OCI-LY1 (cell line): ENCODE measurements at regions not wholly inside any gene's neighbourhood (a gene's known extent, or its start where the extent isn't known, plus 50 kb on each side); places are given as distances from the start of the nearest gene placed in this dataset.

Source experiments
- H2AFZ ChIP-seq: fragments of 200-600 bp; sonication (generic), shearing (Covaris generic); 2 replicates; pipeline ENCODE4 v1.6.0; 2014; ENCODE audit warnings: antibody characterized with exemption, mild to moderate bottlenecking, low read length
- H3F3A ChIP-seq: fragments of 200-600 bp; sonication (generic), shearing (Covaris generic); 2 replicates; pipeline ENCODE4 v1.6.0; 2014; ENCODE audit warnings: mild to moderate bottlenecking, antibody characterized with exemption, low read length, moderate library complexity; ENCODE audit not compliant: insufficient read depth
- H3K27ac ChIP-seq: fragments of 200-600 bp; sonication (generic); 2 replicates; pipeline ENCODE4 v1.5.1; 2014; ENCODE audit warnings: low read length, mixed run types, mild to moderate bottlenecking, low read depth; ENCODE audit not compliant: poor library complexity, severe bottlenecking
- H3K27me3 ChIP-seq: fragments of 200-600 bp; sonication (generic); 2 replicates; pipeline ENCODE4 v1.6.0; 2014; ENCODE audit warnings: antibody characterized with exemption, mild to moderate bottlenecking, low read length, moderate library complexity; ENCODE audit not compliant: insufficient read depth
- H3K36me3 ChIP-seq: fragments of 200-600 bp; sonication (generic); 2 replicates; pipeline ENCODE4 v1.6.1; 2014; ENCODE audit warnings: mild to moderate bottlenecking, antibody characterized with exemption, low read length, moderate library complexity, mixed read lengths; ENCODE audit not compliant: insufficient read depth
- H3K4me1 ChIP-seq: fragments of 200-600 bp; sonication (generic); 2 replicates; pipeline ENCODE4 v1.5.1; 2014; ENCODE audit warnings: mild to moderate bottlenecking, low read length, moderate library complexity; ENCODE audit not compliant: insufficient read depth, severe bottlenecking
- H3K4me2 ChIP-seq: fragments of 200-600 bp; sonication (generic), shearing (Covaris generic); 2 replicates; pipeline ENCODE4 v1.6.1; 2014; ENCODE audit warnings: low read length
- H3K4me3 ChIP-seq: fragments of 200-600 bp; sonication (generic); 2 replicates; pipeline ENCODE4 v1.5.1; 2014; ENCODE audit warnings: low read length, low read depth, mild to moderate bottlenecking, mixed read lengths; ENCODE audit not compliant: poor library complexity, severe bottlenecking
- H3K79me2 ChIP-seq: fragments of 200-600 bp; shearing (Covaris generic); 2 replicates; pipeline ENCODE4 v1.6.1; 2016; ENCODE audit warnings: mixed run types, low read length, mixed read lengths; ENCODE audit not compliant: insufficient read depth
- H3K9ac ChIP-seq: fragments of 200-600 bp; sonication (generic), shearing (Covaris generic); 2 replicates; pipeline ENCODE4 v1.6.1; 2014; ENCODE audit warnings: mild to moderate bottlenecking, low read length, mixed read lengths
- H3K9me2 ChIP-seq: fragments of 200-600 bp; sonication (generic), shearing (Covaris generic); 2 replicates; pipeline ENCODE4 v1.6.1; 2014; ENCODE audit warnings: low read depth, mild to moderate bottlenecking, low read length, mixed read lengths
- H3K9me3 ChIP-seq: fragments of 200-600 bp; shearing (Covaris generic); 2 replicates; pipeline ENCODE4 v1.6.1; 2014; ENCODE audit warnings: low read length, mixed read lengths
- H4K20me1 ChIP-seq: fragments of 200-600 bp; sonication (generic), shearing (Covaris generic); 2 replicates; pipeline ENCODE4 v1.6.0; 2016; ENCODE audit warnings: mild to moderate bottlenecking, low read length; ENCODE audit not compliant: insufficient read depth
- EZH2 ChIP-seq: fragments of 200-600 bp; sonication (generic), shearing (Covaris generic); IDR thresholded peaks from 2 replicates; pipeline ENCODE4 v1.8.0; 2017; ENCODE audit warnings: borderline replicate concordance, mixed run types, mild to moderate bottlenecking, antibody characterized with exemption, low read length, moderate library complexity, mixed read lengths
- TF ChIP-seq, protein P1 (sequence below): fragments of 200-600 bp; sonication (generic), shearing (Covaris generic); IDR thresholded peaks from 2 replicates; pipeline ENCODE4 v1.5.1; 2017; ENCODE audit warnings: mild to moderate bottlenecking, antibody characterized with exemption, low read length, moderate library complexity, mixed read lengths

DNA sequence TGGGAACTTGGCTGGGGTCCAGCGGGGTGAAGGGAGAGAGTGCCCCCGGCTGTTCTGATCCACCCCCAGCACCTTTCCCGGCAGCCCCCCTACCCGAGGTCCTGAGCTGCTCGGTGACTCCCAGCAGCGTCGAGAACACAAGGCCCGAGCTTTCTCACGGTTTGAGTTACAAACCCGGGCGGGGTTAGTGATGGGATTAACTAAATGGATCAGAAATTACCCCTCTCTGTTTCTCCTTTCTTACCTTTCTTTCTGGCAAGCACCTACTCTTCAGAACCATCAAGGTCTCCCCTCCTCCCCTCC lies 139.4 kb upstream of the GPC1 start:
- Histone ChIP-seq H4K20me1 (no peaks in the 10 kb centered on the region), H3K4me1 (no peaks in the 10 kb centered on the region), H3K27ac (no peak overlapping the region), H3K9me2 (no peaks in the 10 kb centered on the region), H3K79me2 (no peaks in the 10 kb centered on the region), H3K4me2 (no peak overlapping the region), H3K36me3 (no peaks in the 10 kb centered on the region), H3K4me3 (no peak overlapping the region), H3K9ac (no peak overlapping the region), H2AFZ (no peak overlapping the region), H3K9me3 (no peaks in the 10 kb centered on the region), H3K27me3 (0 out of 2 replicates have a peak, but pooled peaks cover 5% of the 10 kb centered on the region), H3F3A (no peaks in the 10 kb centered on the region)
- TF ChIP-seq, protein P1, sequence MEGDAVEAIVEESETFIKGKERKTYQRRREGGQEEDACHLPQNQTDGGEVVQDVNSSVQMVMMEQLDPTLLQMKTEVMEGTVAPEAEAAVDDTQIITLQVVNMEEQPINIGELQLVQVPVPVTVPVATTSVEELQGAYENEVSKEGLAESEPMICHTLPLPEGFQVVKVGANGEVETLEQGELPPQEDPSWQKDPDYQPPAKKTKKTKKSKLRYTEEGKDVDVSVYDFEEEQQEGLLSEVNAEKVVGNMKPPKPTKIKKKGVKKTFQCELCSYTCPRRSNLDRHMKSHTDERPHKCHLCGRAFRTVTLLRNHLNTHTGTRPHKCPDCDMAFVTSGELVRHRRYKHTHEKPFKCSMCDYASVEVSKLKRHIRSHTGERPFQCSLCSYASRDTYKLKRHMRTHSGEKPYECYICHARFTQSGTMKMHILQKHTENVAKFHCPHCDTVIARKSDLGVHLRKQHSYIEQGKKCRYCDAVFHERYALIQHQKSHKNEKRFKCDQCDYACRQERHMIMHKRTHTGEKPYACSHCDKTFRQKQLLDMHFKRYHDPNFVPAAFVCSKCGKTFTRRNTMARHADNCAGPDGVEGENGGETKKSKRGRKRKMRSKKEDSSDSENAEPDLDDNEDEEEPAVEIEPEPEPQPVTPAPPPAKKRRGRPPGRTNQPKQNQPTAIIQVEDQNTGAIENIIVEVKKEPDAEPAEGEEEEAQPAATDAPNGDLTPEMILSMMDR = no peak

GRCh38 chr2:240296476-240297255 lies 138.8 kb upstream of the GPC1 start:
- no peak overlapping the region for H3K4me2 ChIP-seq

GRCh38 chr2:240297256-240298116 lies 138.0 kb upstream of the GPC1 start:
- Histone ChIP-seq H3K9ac (no peak overlapping the region), H3K4me1 (no peaks in the 10 kb centered on the region), H3K27me3 (0 out of 2 replicates have a peak, but pooled peaks cover 5% of the 10 kb centered on the region)

More at GRCh38 chr2:240296476-240297255, 138.8 kb upstream of the GPC1 start:
- Histone ChIP-seq H3F3A (no peaks in the 10 kb centered on the region), H3K9me2 (no peaks in the 10 kb centered on the region), H3K36me3 (no peaks in the 10 kb centered on the region), H2AFZ (no peak overlapping the region), H4K20me1 (no peaks in the 10 kb centered on the region), H3K27ac (no peak overlapping the region), H3K27me3 (0 out of 2 replicates have a peak, but pooled peaks cover 5% of the 10 kb centered on the region), H3K4me1 (no peaks in the 10 kb centered on the region), H3K79me2 (no peaks in the 10 kb centered on the region), H3K9me3 (no peaks in the 10 kb centered on the region), H3K9ac (no peak overlapping the region), H3K4me3 (no peak overlapping the region)
- TF ChIP-seq, protein P1 = no peak
- no peak for TF ChIP-seq EZH2

More at GRCh38 chr2:240297256-240298116, 138.0 kb upstream of the GPC1 start:
- TF ChIP-seq, protein P1 = no peak
- no peak for TF ChIP-seq EZH2
- no peaks in the 10 kb centered on the region for H3K9me3 ChIP-seq
- H3K36me3 ChIP-seq = no peaks in the 10 kb centered on the region
- no peak overlapping the region for H3K27ac ChIP-seq
- H4K20me1 ChIP-seq = no peaks in the 10 kb centered on the region
- H3K79me2 ChIP-seq = no peaks in the 10 kb centered on the region
- no peak overlapping the region for H3K4me2 ChIP-seq
- no peaks in the 10 kb centered on the region for H3F3A ChIP-seq
- H3K4me3 ChIP-seq = no peak overlapping the region
- no peaks in the 10 kb centered on the region for H3K9me2 ChIP-seq
- H2AFZ ChIP-seq = no peak overlapping the region
